Left ventricle myocardium inferior (tissue), 1 donor: ENCODE measurements at regions not wholly inside any gene's neighbourhood (a gene's known extent, or its start where the extent isn't known, plus 50 kb on each side); places are given as distances from the start of the nearest gene placed in this dataset.

ENCODE experiments used
- DNase-seq: peaks from one replicate; pipeline ENCODE4 v3.0.0-alpha.2; 2020
- H3K27ac ChIP-seq: fragments of 200-600 bp; replicated peaks from 2 replicates; pipeline ENCODE4 v1.8.0; 2021
- H3K27me3 ChIP-seq: fragments of 200-600 bp; 2 replicates; pipeline ENCODE4 v1.8.0; 2021; ENCODE audit warnings: low read depth
- H3K36me3 ChIP-seq: fragments of 200-600 bp; 2 replicates; pipeline ENCODE4 v1.8.0; 2021
- H3K4me1 ChIP-seq: fragments of 200-600 bp; 2 replicates; pipeline ENCODE4 v1.8.0; 2021
- H3K4me3 ChIP-seq: fragments of 200-600 bp; 2 replicates; pipeline ENCODE4 v1.8.0; 2021; ENCODE audit warnings: mild to moderate bottlenecking, moderate library complexity
- H3K9me3 ChIP-seq: fragments of 200-600 bp; replicated peaks from 2 replicates; pipeline ENCODE4 v1.8.0; 2021
- CTCF ChIP-seq: fragments of 200-600 bp; IDR thresholded peaks from 2 replicates; pipeline ENCODE4 v1.8.0; 2021; ENCODE audit warnings: antibody characterized with exemption, mild to moderate bottlenecking, borderline replicate concordance
- intact Hi-C: fragments of 100-400 bp; cut with micrococcal nuclease; formaldehyde crosslinking; loops from one replicate; pipeline ENCODE4 v1.11.0; 2022
- donor health status: DM: no; HTN: yes; CAD: no; lungs with severe emphysema.

GRCh38 chr18:51952844-51953243, 387.2 kb upstream of the DCC start:
- no peak overlapping the region for H3K4me3 ChIP-seq
- no peak overlapping the region for H3K27ac ChIP-seq
- H3K4me1 ChIP-seq, result no peaks in the 10 kb centered on the region
- no peak for DNase-seq
- TF ChIP-seq CTCF, result no peak
- H3K27me3 ChIP-seq, result no peaks in the 10 kb centered on the region
- no peaks in the 10 kb centered on the region for H3K9me3 ChIP-seq
- H3K36me3 ChIP-seq, result no peaks in the 10 kb centered on the region
- intact Hi-C loops, result no loop called here

- Histone ChIP-seq H3K4me1 (no peaks in the 10 kb centered on the region), H3K27me3 (no peaks in the 10 kb centered on the region), H3K4me3 (no peak overlapping the region), H3K27ac (no peak overlapping the region), H3K36me3 (no peaks in the 10 kb centered on the region), H3K9me3 (no peaks in the 10 kb centered on the region)
- no peak for TF ChIP-seq CTCF
- DNase-seq, result no peak
- intact Hi-C loops, result no loop called here
Observed at GRCh38 chr18:51953521-51953920, 386.5 kb upstream of the DCC start.

GRCh38 chr18:51955136-51955535, 384.9 kb upstream of the DCC start:
- Histone ChIP-seq H3K4me3 (no peak overlapping the region), H3K27ac (no peak overlapping the region), H3K27me3 (no peaks in the 10 kb centered on the region), H3K9me3 (no peaks in the 10 kb centered on the region), H3K4me1 (no peaks in the 10 kb centered on the region), H3K36me3 (no peaks in the 10 kb centered on the region)
- intact Hi-C loops, result no loop called here
- TF ChIP-seq CTCF, result no peak
- no peak for DNase-seq

- DNase-seq, result no peak
- no peak for TF ChIP-seq CTCF
- no peaks in the 10 kb centered on the region for H3K4me1 ChIP-seq
- intact Hi-C loops, result no loop called here
- no peaks in the 10 kb centered on the region for H3K9me3 ChIP-seq
- no peaks in the 10 kb centered on the region for H3K27me3 ChIP-seq
- H3K4me3 ChIP-seq, result no peak overlapping the region
- no peak overlapping the region for H3K27ac ChIP-seq
- no peaks in the 10 kb centered on the region for H3K36me3 ChIP-seq
Observed at GRCh38 chr18:51957001-51957400, 383.0 kb upstream of the DCC start.

- no peak for DNase-seq
- H3K27me3 ChIP-seq, result no peaks in the 10 kb centered on the region
- no peaks in the 10 kb centered on the region for H3K36me3 ChIP-seq
- intact Hi-C loops, result no loop called here
- H3K4me3 ChIP-seq, result no peak overlapping the region
- H3K9me3 ChIP-seq, result no peaks in the 10 kb centered on the region
- TF ChIP-seq CTCF, result no peak
- no peaks in the 10 kb centered on the region for H3K4me1 ChIP-seq
- H3K27ac ChIP-seq, result no peak overlapping the region
Observed at GRCh38 chr18:51980101-51980500, 359.9 kb upstream of the DCC start.

GRCh38 chr18:51988277-51988676, 351.7 kb upstream of the DCC start:
- no peaks in the 10 kb centered on the region for H3K36me3 ChIP-seq
- H3K27ac ChIP-seq, result no peak overlapping the region
- DNase-seq, result no peak
- H3K4me1 ChIP-seq, result no peaks in the 10 kb centered on the region
- H3K27me3 ChIP-seq, result no peaks in the 10 kb centered on the region
- no peak overlapping the region for H3K4me3 ChIP-seq
- H3K9me3 ChIP-seq, result no peaks in the 10 kb centered on the region
- intact Hi-C loops, result no loop called here
- TF ChIP-seq CTCF, result no peak
